Nucleus accumbens (tissue), 56 donors: ENCODE measurements at regions not wholly inside any gene's neighbourhood (a gene's known extent, or its start where the extent isn't known, plus 50 kb on each side); places are given as distances from the start of the nearest gene placed in this dataset.
"Not testable (repeated sequence)": the region's sequence is repeated elsewhere in the genome, so short reads cannot be mapped to it uniquely, and the experiment has no call there.

ENCODE experiments used
- DNase-seq, 56 donors: peaks; one replicate each; lab custom pipeline; 2025; lab: John Stamatoyannopoulos, UW

DNA sequence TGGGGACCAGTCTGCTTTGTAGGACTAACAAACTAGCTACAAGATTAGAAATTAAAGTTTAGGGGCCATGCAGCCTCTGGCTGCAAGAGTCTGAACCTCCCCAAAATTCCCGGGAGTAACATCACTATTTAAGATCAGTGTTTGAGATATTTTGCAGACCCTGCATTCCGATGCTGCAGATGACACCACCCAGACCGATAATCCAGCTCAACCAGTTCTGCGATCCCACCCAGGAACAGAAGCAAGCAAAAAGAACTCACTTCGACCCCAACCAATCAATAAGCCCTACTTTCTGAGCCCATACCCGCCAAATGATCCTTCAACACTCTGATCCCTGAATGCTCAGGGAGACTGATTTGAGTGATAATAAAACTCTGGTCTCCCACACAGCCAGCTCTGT lies 877.8 kb downstream of the FAT4 start:
- no peak for DNase-seq

DNA sequence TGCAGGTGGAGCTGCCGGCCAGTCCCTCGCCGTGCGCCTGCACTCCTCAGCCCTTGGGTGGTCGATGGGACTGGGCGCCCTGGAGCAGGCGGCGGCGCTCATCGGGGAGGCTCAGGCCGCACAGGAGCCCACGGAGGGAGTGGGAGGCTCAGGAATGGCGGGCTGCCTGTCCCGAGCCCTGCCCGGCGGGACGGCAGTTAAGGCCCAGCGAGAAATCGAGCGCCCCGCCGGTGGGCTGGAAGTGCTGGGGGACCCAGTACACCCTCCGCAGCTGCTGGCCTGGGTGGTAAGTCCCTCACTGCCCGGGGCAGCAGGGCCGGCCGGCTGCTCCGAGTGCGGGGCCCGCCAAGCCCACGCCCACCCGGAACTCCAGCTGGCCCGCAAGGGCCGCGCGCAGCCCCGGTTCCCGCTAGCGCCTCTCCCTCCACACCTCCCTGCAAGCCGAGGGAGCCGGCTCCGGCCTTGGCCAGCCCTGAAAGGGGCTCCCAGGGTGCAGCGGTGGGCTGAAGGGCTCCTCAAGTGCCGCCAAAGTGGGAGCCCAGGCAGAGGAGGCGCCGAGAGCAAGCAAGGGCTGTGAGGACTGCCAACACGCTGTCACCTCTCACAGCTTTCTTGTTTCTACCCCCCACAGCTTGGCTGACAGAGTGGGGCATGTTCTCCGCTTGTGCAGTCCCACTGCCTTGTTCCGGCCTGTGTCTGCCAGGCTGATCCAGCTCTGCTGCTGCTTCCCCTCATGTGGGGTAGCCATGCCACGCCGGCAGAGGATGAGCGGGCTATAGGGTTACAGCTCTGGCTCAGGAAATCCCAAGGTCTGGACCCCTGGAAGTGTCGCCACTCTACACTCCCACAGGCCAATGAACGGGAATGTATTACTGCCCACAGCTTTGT lies 886.7 kb downstream of the FAT4 start:
- not testable (repeated sequence) for DNase-seq

DNA sequence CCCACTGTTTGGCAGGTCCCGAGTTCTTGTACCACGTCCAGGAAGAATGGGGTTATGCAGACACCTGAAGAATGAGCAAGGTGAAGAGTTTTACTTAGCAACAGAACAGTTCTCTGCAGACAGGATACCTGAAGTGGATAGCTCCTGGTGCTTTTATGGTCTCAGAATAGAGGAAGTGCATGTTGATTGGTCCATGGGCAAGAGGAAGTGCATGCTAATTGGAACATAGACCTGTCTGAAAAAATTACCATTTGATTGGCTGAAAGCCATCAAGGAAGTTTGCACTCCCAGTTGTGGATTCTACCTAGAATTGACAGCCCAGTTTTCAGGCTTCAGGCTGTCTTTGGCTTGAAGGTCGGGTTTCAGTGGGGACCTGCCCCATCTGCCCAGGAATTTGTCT lies 887.5 kb downstream of the FAT4 start:
- DNase-seq = no peak

DNA sequence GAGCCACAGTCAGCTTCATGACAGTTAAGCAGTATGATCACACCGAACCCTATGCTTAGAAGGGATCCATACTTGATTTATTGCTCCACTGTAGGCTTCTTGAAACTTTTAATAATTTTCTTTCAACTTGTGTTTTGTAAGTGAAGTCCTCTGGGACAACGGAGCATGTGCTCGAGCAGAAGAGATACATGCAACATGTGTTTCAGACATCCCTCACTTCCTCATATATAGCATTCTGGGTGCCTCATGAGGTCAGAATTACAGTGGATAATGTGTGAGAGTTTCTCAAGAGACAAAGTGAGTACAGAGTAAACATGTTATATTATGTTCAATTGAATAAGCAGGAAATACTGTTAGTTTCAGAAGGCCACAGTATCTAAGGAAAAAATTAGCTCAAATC lies 893.2 kb downstream of the FAT4 start:
- no peak for DNase-seq

DNA sequence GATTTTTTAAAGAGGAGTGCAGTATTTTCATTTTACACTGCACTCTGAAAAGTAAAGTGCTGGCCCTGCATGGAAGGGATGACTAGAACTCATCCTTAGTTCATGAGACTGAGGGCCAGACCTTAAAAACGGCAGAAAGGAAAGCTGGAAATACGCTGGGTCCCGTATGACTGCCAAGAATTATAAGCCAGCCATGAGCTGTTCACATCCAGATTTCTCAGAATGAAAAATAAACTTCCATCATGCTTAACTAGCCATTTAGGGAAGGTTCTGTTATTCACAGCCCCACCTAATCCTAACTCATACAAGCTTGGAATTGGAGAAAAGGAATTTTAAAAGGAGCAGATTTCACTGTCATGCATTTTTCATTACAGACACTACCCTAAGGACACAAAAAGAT lies 894.4 kb downstream of the FAT4 start:
- no peak for DNase-seq

DNA sequence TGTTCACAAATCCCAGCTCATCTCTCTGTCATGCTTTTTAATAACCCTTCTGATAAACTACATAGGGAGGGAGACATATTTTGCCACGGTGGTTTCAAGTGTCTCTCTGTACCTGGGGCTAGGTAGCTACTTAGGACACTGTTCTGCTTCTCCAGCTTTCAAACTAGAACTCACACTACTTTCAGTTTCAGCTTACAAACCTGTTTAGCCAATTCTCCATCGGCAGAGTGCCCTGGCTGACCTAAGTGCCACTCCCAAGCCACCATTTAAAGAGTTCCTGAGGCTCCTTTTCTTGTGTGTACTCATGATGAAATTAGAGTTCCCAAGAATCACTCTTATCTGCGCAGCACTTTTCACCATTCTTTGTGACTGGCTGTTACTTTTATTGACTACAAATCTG lies 899.2 kb downstream of the FAT4 start:
- DNase-seq = no peak

DNA sequence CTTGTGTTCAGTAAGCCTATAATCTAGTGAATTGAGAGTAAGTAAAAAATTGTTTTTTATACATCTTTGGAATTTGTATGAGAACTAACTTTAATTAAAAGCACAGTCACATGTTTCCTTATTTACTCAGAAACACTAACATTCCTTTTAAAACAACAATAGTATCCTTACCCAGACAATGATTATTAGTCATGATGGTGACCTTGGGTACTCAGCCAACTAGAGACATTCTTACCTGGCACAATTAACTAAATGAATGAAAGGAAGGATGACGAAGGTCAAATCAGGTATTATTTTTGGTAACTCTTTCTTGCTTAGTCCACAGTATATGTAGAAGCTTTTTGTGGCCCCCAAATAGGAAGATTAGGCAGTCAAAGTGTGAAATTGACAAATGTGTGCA lies 901.0 kb downstream of the FAT4 start:
- DNase-seq = no peak

DNA sequence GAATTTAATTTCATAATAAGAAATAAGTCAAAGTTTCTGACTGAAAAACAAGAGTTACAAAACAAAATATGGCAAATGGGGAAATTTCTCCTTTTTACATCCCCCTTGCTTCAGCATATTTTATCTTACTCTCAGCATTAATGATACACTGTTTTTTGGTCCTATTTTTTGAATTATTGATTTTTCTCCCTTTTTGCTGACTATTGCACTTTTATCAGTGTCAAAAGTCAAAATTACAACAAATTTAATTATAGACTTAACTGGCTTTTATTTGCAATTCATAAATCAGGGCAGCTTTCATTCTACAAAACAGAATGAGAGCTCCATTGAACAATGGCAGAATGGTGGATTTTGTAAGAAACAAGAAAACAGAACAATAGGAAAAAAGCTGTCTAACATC lies 901.9 kb downstream of the FAT4 start:
- DNase-seq = no peak

DNA sequence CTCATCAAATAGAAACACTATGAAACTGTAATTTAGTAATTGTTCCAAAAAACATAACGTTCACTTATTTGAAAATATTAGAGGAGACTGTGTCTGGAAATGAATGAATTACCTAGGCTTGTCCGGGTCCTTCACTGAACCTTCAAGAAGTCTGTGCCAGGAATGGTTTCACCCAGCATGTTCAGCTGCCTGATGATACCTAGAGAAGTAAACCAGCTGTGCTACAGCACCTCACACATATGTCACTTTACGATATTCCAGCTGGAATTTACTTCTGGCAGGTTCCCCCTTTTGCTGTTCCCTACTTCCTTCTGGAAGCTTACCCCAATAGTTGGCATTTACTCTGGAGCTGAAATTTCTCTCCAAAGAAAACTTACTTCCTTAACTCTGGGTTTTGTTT lies 906.5 kb downstream of the FAT4 start:
- no peak for DNase-seq

DNA sequence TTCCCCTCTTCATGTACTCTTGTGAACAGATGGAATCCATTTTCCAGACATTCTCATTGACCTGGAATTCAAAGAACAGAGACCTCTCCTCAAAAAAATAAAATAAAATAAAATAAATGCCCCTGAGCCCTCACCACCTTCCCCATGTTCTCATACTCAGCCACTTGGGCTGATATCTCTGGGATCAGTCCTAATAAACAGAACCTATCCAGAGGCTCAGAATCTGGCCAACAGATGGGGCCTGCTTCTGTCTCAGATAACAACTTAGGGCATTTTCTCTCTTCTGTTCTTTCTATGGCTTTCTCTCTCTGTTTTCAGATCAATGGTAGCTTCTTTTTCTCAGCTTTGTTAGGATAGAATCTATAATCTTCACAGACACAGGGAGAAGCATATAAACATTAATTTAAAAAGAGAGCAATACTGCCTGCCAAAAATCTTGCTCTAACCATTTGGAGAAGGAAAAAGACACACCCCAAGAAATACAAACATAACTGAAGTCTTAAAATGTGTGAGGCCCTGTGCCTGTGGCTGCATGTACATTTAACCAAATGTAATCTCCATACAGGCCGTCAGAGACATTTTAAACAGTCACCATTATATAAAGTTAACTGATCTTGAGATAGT lies 907.1 kb downstream of the FAT4 start:
- no peak for DNase-seq

DNA sequence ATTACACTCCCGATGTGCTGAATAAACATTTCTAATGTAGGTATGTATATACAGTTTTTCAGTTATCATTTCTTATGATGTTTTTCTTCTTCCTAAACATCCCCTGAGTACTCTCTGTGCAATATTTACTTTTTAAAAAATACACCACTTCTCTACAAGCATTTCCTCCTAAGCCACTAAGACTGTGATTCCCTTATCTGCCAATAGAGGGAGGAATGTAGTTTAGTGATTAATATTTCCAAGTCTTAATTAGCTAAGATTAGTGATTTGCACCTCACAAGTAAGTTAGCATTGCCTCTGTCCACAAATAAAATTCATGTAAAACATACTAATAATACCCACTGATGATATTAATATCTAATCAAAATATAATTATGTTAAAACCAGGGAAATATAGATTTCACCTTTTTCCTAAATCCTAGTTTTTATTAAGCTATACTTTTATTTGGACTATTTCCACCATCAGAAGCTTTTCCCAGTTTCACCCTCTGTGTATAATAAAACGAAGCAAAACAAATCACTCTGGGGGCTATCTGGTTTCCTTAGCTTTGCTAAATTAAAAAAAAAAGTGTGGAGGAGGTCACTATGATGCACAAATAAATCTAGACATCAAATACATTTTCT lies 909.1 kb downstream of the FAT4 start:
- no peak for DNase-seq

DNA sequence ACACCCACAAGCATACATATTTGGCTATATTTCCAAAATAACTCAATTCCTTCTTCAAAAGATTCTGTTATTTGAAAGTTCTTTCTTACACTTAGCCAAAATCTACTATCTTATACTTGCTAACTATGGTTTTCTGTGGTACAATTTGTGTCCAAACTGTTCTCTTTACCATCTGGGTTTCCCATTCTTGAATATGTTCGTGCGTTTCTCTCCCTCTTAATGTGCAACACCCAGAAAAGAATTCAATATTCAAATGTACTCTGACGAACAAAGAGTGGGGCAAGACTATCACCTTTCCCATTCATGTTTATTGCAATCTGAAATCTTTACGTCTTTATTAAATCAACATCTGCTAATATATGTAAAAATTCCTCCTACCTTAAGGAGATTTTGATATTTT lies 912.7 kb downstream of the FAT4 start:
- DNase-seq = no peak

DNA sequence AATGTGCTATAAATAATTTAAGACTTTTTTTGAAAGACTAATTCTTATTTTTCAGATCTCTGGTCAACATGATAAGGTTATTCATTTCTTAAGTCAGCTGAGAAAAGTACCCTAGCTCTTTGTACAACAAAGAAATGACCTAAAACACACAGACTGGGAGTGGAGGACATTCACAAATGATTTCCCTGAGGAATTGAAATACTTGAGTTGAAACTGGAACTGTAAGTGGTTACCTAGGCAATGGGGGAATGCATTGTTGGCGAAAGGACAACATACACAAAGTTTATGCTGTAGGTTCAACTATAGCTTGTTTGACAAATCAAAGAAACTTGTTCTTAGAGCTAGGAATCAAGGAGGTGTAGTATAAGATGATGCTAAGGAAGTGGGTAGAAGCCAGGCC lies 915.5 kb downstream of the FAT4 start:
- DNase-seq = no peak

DNA sequence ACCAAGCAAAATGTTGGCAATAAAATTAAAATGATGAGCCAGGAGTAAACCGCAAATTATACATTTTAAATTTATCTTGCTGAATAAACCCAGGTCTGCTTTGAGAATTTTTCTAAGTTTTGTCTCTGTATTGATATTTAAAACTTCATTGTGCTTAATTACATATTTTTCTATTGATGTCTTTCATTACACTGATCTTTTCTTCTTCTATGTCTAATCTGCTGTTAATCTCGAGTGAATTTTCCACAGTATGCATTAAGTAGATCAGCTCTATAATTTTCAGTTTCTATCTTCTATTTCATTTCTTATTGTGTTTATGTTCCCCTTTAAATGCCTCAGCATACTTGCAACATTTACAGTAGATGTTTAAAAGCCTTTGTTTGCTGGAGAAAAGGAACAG lies 918.7 kb downstream of the FAT4 start:
- no peak for DNase-seq

DNA sequence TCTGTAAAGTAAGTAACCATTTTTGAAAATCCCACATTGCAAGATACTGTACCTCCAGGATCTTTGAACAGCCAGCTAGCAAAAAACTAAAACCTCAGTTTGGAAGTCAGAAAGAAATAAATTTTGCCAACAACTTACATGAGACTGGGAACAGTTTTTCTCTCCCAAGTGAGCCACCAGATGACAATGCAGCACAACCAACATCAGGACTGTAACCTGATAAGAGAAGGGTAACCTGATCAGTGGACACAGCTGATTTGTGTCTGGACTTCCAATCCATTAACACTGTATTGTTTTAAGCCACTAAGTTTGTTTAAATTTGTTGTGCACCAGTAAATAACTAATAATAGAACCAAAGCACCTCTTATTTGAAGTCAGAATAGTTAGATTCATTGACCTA lies 923.3 kb downstream of the FAT4 start:
- DNase-seq = no peak

DNA sequence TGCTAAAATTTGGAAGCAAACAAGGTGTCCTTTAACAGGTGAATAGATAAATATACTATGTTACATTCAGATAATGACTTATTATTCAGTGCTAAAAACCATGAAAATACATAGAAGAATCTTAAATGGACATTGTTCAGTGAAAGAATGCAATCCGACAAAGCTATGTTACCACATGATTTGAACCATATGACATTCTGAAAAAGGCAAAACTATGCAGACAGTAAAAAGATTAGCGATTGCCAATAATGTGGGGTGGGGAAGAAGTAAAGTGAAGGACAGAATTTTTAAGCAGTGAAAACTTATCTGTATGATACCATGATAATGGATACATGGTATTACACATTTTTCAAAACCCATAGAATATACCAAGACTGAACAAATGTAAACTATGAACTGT lies 926.9 kb downstream of the FAT4 start:
- no peak for DNase-seq

DNA sequence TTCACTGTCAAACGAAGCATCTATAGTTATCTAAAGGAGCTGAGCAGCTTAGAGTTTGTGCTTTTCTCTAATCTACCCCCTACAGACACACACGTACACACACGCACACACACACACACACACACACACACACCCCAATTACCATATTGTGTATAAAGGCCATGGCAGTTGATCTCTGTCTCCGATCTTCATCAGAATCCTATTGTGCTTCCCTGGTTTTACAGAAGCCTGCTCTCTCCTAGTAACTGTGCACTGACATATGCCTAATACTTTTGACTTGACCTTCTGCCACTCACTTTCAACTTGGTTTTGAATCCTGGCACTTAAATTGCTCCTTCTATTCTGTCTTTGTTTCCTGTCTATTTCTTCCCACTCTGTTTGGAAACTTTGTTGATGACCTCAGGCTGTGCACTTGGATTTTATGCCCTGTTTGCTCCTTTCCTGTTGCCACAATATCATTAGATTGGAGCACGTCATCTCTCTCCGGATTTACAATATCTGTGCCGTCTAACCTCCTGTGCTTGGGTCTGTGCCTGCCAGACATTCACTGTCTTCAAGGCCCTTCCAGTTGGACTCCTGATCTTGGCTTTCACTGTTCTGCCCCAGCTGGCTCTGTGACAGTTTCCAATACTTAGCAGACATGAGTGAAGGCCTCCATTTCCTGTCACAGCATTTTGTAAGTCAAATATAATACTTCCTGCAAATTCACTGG lies 928.1 kb downstream of the FAT4 start:
- no peak for DNase-seq

DNA sequence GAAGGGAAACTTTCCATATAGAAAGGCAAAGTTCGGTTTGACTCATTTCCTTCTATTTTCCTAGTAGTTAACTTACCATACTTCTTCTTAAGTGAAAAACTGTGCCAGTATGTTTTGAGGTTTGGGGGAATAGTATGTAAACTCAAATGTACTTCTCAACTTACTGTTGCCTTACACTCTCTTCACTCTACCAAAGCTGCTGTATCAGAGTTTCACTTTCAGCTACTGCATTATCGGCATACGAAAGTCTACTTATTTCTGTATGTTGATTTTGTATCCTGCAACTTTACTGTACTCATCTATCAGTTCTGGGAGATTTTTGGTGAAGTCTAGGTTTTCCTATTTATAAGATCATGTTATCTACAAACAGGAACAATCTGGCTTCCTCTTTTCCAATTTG lies 932.7 kb downstream of the FAT4 start:
- no peak for DNase-seq

DNA sequence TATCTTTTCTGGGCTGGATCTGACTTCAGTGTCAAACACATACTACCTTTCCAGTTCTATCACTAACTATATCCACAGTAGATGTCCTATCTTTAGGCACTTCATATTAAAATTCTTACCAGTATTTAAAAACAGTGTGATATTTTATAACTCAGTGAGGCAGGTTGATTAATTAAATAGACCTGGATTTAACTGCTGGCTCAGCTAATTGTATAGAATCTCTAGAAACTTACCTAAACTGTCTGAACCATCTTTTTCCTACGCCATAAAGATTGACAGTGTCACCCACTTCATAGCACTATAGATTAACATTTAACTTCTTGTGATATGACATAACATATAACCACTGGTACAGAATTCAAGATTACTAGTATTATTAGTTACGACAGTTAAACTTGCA lies 935.3 kb downstream of the FAT4 start:
- no peak for DNase-seq

DNA sequence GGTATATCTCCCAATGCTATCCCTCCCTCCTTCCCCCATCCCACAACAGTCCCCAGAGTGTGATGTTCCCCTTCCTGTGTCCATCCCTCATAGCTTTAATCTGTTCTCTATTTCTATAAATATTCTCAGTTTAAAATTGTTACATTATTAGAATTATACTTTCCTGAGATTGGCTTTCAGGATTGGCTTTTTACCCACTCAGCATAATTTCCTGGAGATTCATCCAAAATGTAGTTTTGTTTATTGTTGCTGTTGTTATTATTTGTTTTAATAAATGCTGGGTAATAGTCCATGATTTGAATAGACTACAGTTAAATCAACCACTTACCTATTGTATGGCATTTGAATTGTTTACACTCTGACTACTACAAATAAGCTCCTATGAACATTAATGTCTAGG lies 936.4 kb downstream of the FAT4 start:
- DNase-seq = no peak

DNA sequence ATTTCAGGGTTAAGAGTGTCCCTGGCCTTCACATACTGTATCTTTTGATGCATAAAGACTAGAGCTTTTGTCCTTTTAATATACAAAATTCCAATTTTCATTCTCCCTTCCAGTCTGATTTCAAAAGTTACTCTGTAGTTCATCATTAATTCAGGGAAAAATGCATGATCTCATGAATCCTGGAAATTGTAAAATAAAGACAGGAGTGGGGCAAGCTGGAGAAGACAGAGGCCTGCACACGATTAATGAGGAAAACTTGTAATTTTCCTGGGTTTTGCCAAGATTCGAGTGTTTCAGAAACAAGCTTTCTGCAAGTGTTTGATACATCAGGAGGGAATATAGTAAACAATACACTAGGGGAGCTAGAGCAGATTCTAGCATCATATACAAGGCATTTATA lies 947.9 kb downstream of the FAT4 start:
- DNase-seq = no peak
